B cell (primary cell): ENCODE measurements at regions not wholly inside any gene's neighbourhood (a gene's known extent, or its start where the extent isn't known, plus 50 kb on each side); places are given as distances from the start of the nearest gene placed in this dataset.

Source experiments
- ATAC-seq: fragments of 200-7000 bp; cut with Tn5 transposase; one replicate; pipeline ENCODE4 v1.10.0; 2021; ENCODE audit warnings: low read depth, mild to moderate bottlenecking, moderate number of reproducible peaks, moderate library complexity
- CTCF ChIA-PET: fragments of 350-600 bp; sonication (Branson Sonifier 250); formaldehyde crosslinking; loops from one replicate; lab custom pipeline; 2021; ENCODE audit warnings: antibody characterized with exemption, inconsistent platforms; lab: Charles Lee
- POLR2A ChIA-PET: fragments of 350-600 bp; sonication (Branson Sonifier 250); formaldehyde crosslinking; loops from one replicate; lab custom pipeline; 2021; ENCODE audit warnings: antibody characterized with exemption; lab: Charles Lee
- DNase-seq: peaks from one replicate; pipeline ENCODE4 v3.0.0; 2013
- H2AFZ ChIP-seq: 2 replicates; pipeline ENCODE4 v1.6.1; 2012; ENCODE audit warnings: mild to moderate bottlenecking, low read depth, low read length; ENCODE audit not compliant: insufficient read depth, poor library complexity, severe bottlenecking
- H3K27ac ChIP-seq, 2 donors: 1 replicate in 1 of 2; 2 replicates in 1 of 2; pipeline ENCODE4 v1.5.1; 2012 to 2013; ENCODE audit warnings: low read length in 2 of 2, mild to moderate bottlenecking in 2 of 2, moderate library complexity in 1 of 2
- H3K27me3 ChIP-seq, 4 experiments: fragments of 200-600 bp in 1 of 4; sonication (generic) in 1 of 4; replicated peaks in 1 of 4; 1 replicate in 2 of 4; 2 replicates in 2 of 4; pipeline versions ENCODE4 v1.6.1 to v1.7.0; 2013 to 2016; ENCODE audit warnings: low read length in 3 of 4, mild to moderate bottlenecking in 2 of 4, mixed read lengths in 1 of 4, moderate library complexity in 1 of 4; ENCODE audit not compliant: insufficient read depth in 4 of 4, control insufficient read depth in 3 of 4; ENCODE audit errors: control extremely low read depth in 1 of 4
- H3K36me3 ChIP-seq, 2 experiments: replicated peaks in 1 of 2; 1 replicate in 1 of 2; 2 replicates in 1 of 2; pipeline versions ENCODE4 v1.6.1 to v1.7.1; 2013; ENCODE audit warnings: low read length in 1 of 2; ENCODE audit not compliant: insufficient read depth in 2 of 2, control insufficient read depth in 1 of 2; ENCODE audit errors: control extremely low read depth in 1 of 2, extremely low read depth in 1 of 2
- H3K4me1 ChIP-seq, 2 donors: fragments of 200-600 bp in 1 of 2; sonication (generic) in 1 of 2; 1 replicate in 1 of 2; 2 replicates in 1 of 2; pipeline versions ENCODE4 v1.5.1 to v1.6.1; 2013 to 2017; ENCODE audit warnings: low read length in 2 of 2; ENCODE audit not compliant: control insufficient read depth in 2 of 2, insufficient read depth in 2 of 2
- H3K4me2 ChIP-seq: replicated peaks from 2 replicates; pipeline ENCODE3; 2012; ENCODE audit warnings: mild to moderate bottlenecking, low read depth, low read length; ENCODE audit not compliant: poor library complexity, severe bottlenecking
- H3K4me3 ChIP-seq, 5 experiments: fragments of 200-600 bp in 1 of 5; sonication (generic) in 1 of 5; 1 replicate in 3 of 5; 2 replicates in 2 of 5; pipeline versions ENCODE4 v1.5.1 to v1.7.0; 2011 to 2016; ENCODE audit warnings: low read length in 4 of 5, mild to moderate bottlenecking in 4 of 5, low read depth in 2 of 5, control low read depth in 1 of 5, moderate library complexity in 1 of 5; ENCODE audit not compliant: insufficient read depth in 1 of 5; ENCODE audit errors: control extremely low read depth in 1 of 5, extremely low read depth in 1 of 5
- H3K79me2 ChIP-seq: fragments of 200-600 bp; sonication (generic); one replicate; pipeline ENCODE4 v1.6.0; 2016; ENCODE audit warnings: low read length; ENCODE audit not compliant: control insufficient read depth, insufficient read depth
- H3K9ac ChIP-seq: fragments of 200-600 bp; sonication (generic); 2 replicates; pipeline ENCODE4 v1.6.1; 2017; ENCODE audit warnings: mild to moderate bottlenecking, low read length, moderate library complexity
- H3K9me3 ChIP-seq, 3 donors: one replicate each; pipeline versions ENCODE4 v1.6.1 to v1.7.1; 2013; ENCODE audit warnings: low read length in 2 of 3; ENCODE audit not compliant: control insufficient read depth in 2 of 3, insufficient read depth in 1 of 3; ENCODE audit errors: control extremely low read depth in 1 of 3
- H4K20me1 ChIP-seq: 2 replicates; pipeline ENCODE4 v1.6.0; 2012; ENCODE audit warnings: mild to moderate bottlenecking, low read length; ENCODE audit not compliant: insufficient read depth, control insufficient read depth, poor library complexity, severe bottlenecking
- H3K27ac Mint-ChIP-seq: one replicate; pipeline ENCODE4 v1.8.0; 2021; ENCODE audit warnings: mixed read lengths
- H3K27me3 Mint-ChIP-seq: one replicate; pipeline ENCODE4 v1.8.0; 2021; ENCODE audit warnings: mixed read lengths
- H3K4me1 Mint-ChIP-seq: one replicate; pipeline ENCODE4 v1.8.0; 2021; ENCODE audit warnings: mixed read lengths
- H3K4me3 Mint-ChIP-seq: one replicate; pipeline ENCODE4 v1.8.0; 2021; ENCODE audit warnings: mixed read lengths
- H3K9me3 Mint-ChIP-seq: one replicate; pipeline ENCODE4 v1.8.0; 2022; ENCODE audit warnings: mixed read lengths; ENCODE audit not compliant: insufficient read depth
- CTCF ChIP-seq: fragments of 200-600 bp; IDR thresholded peaks from one replicate; pipeline ENCODE4 v1.8.0; 2022; ENCODE audit warnings: antibody characterized with exemption, mild to moderate bottlenecking
- EZH2 ChIP-seq: IDR thresholded peaks from 2 replicates; pipeline ENCODE4 v1.6.1; 2012; ENCODE audit warnings: borderline replicate concordance, low read depth, mild to moderate bottlenecking, moderate library complexity, low read length; ENCODE audit not compliant: insufficient read depth, poor library complexity, severe bottlenecking
- WGBS: methylation state at CpG from one replicate; pipeline ENCODE4 v1.1.5; 2013; ENCODE audit warnings: missing lambda C conversion rate; ENCODE audit not compliant: insufficient coverage; 5-methylcytosine and 5-hydroxymethylcytosine counted together
- intact Hi-C: fragments of 100-400 bp; cut with micrococcal nuclease; formaldehyde crosslinking; loops from one replicate; pipeline ENCODE4 v1.10.0; 2022

GRCh38 chr4:52312722-52313121, 261.6 kb downstream of the SPATA18 start:
- Histone ChIP-seq H3K9me3 (no peaks in the 10 kb centered on the region), H3K36me3 (no peaks in the 10 kb centered on the region), H3K4me3 (no peak overlapping the region), H3K4me1 (no peaks in the 10 kb centered on the region), H3K4me2 (no peak overlapping the region), H3K79me2 (no peaks in the 10 kb centered on the region), H4K20me1 (no peaks in the 10 kb centered on the region), H3K9ac (no peak overlapping the region), H2AFZ (no peak overlapping the region), H3K27me3 (no peaks in the 10 kb centered on the region), H3K27ac (no peak overlapping the region)
- POLR2A ChIA-PET: no interaction called here
- intact Hi-C loops: no loop called here
- TF ChIP-seq EZH2 (no peak), CTCF (no peak)
- WGBS: 100% methylated on average over 2 of the region's 2 CpGs
- Mint-ChIP-seq H3K27ac (no peak overlapping the region), H3K4me3 (no peak overlapping the region), H3K9me3 (no peaks in the 10 kb centered on the region), H3K4me1 (no peaks in the 10 kb centered on the region), H3K27me3 (peaks cover 9% of the 10 kb centered on the region)
- DNase-seq: no peak
- no peak for ATAC-seq
- CTCF ChIA-PET: no interaction called here

- Histone ChIP-seq H3K27me3 (no peaks in the 10 kb centered on the region), H3K36me3 (no peaks in the 10 kb centered on the region), H3K9ac (no peak overlapping the region), H3K79me2 (no peaks in the 10 kb centered on the region), H3K4me1 (no peaks in the 10 kb centered on the region), H2AFZ (no peak overlapping the region), H3K4me2 (no peak overlapping the region), H3K27ac (no peak overlapping the region), H4K20me1 (no peaks in the 10 kb centered on the region), H3K4me3 (no peak overlapping the region), H3K9me3 (no peaks in the 10 kb centered on the region)
- intact Hi-C loops: no loop called here
- H3K27me3 Mint-ChIP-seq: peaks cover 1% of the 10 kb centered on the region
- H3K27ac Mint-ChIP-seq: no peak overlapping the region
- ChIA-PET POLR2A (no interaction called here), CTCF (no interaction called here)
- ATAC-seq (no peak), DNase-seq (no peak)
- no CpG with 5 or more reads among the region's 3 CpGs for WGBS
- H3K4me3 Mint-ChIP-seq: no peak overlapping the region
- TF ChIP-seq EZH2 (no peak), CTCF (no peak)
- peaks cover 3% of the 10 kb centered on the region for H3K9me3 Mint-ChIP-seq
- H3K4me1 Mint-ChIP-seq: no peaks in the 10 kb centered on the region
Measured at GRCh38 chr4:52317361-52317879, 266.3 kb downstream of the SPATA18 start.
